ENCODE measurements at regions not wholly inside any gene's neighbourhood (a gene's known extent, or its start where the extent isn't known, plus 50 kb on each side); places are given as distances from the start of the nearest gene placed in this dataset.

DNA sequence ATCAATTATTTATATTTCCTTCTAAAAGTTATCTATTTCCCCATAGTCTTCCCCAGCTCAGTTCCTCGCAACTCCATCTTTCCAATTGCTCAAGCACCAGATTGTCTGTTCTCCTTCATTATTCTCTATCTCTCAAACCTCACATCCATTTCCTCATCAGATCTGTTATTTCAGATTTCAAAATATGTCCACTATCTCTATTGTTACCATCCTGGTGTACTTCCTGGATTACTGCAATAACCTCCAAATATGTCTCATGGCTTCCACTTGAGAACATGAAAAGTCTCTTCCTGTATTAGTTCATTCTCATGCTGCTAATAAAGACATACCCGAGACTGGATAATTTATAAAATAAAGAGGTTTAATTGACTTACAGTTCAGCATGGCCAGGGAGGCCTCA lies 641.7 kb upstream of the ZEB2 start:
- DNase-seq, result no peak

DNA sequence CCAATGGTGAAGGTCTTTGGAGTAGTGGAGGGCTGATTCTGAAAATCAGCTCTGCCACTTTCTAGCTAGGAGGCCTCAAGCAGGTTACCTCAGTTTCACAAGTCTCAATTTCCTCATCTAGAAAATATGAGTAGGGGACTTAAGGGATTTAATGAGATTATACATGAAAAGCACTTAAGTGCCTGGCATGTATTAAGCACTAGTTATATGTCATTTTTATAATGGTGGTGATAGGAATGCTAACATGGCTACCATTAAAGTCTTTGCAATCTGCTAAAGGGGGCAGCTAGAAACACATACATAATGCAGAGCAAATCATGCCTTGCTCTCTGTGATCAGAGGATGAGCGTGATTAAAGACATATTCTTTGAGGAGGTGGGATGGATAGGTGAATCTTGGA lies 640.9 kb upstream of the ZEB2 start:
- no peak for DNase-seq

DNA sequence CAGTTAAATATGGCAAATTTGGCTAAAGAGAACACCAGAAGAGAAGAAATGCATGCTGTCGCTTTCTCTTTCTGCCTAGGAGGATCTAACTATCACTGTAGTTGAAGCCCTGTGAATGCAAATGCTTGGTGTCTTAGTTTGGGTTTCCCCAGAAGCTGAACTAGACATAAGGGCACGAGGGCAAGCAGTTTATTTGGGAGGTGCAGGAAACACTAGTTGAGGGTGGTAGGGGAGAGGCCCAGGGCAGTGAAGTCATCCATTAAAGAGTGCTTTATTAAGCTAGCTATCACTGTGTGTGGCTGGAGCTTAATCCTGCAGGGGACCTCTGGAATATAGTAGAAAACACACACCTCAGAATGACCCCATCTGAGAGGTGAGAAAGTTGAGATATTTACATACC lies 639.8 kb upstream of the ZEB2 start:
- no peak for DNase-seq

DNA sequence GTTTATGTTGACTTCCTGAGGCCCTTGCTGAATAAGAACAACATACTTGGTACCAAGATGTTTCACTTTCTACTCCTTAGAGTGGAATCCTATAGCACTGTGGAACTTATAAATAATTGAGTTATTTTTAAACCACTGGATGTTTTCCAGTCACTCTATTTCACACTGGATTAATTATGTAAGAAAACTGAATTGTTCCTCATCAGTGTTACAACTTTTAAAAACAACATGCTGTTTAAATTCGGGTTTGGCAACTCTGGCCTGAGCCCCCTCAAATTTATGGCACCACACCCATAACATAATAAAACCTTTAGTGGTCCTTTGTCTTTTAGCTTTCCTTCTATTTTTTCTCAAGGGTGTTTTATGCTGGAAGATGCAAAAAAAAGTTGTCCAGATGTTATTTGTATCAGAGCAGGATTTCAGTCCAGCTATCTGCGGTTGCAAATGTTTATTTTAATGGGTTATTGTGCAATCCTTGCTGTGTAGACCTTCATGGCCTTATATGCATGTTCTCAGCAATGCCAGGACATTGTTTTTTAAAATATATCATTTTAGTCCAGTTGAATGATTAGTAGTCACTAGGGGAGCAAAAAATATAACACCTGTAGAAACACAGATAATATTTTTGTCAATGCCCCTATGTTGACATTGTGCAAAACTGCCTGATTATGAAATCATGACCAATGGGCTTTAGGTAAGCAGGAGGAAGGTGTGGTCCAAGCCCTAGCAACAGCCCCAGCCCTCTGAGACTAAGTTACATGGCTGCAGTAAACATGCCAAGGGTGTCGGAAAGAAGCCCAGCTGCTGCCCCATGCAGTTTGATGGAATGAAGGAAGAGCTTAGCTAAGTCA lies 638.0 kb upstream of the ZEB2 start:
- DNase-seq, result no peak

DNA sequence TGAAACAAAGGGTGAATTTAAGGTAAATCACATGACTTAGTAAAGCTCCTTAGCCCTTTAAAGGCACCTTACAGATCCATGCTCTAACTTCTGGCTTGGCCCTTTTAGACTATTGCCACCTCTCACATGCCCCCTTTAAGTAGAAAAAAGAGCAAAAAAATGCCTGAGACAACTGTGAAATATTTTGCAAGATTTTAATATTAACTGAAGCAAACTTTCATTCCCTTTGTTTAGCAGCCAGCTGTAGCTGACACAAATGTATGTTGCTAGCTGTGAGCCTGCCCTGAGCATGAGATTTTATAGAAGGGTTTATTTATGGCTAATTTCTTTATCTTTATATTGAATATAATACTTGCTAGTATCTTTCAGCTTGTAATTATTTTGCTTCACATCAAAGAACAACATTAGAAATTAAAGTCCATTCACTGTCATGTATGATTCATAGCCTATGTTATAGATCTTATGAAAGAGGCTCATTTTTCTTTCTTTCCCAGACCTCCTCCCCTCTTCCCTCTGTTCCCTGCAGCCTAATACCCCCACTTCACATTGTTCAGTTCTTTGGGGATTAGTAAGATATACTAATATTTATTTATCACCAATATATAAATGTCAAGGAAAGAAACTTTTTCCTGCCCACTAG lies 637.2 kb upstream of the ZEB2 start:
- DNase-seq, result no peak

DNA sequence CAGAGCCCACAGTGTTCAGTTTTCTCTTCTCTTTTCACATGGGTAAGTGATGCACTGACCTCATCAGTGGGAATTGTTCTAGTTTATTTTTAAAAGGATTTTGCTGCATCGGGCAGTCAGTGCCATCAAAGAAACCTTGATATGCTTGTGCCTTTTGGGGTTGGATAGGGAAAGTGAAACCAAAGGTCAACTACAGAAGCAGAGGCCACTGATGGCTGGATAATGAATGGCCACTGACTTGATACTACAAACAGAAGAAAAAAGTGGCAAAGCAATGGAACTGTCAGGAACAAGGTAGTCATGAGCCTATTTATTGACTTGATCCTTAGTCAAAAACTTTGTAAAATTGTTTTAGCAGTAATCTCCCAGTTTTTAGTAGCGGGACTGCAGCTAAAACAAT lies 636.3 kb upstream of the ZEB2 start:
- DNase-seq, result no peak

DNA sequence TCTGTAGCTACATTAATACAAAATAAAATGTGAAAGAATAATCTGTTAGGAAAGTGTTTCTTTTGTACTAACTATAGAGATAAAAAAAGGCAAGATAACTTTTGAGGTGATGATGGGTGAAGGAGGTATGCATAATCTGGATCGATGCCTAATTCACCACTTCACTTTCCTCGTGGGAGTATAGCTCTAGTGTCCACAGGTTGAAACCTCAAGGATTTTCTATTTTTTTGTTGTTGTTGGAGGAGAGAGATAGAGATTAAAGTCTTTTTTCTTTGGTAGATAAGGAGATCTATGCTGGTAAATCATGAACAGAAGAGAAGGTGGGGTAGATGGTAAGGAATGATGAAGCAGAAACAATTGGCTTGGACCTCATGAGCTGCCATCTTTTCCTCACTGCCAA lies 635.3 kb upstream of the ZEB2 start:
- no peak for DNase-seq

DNA sequence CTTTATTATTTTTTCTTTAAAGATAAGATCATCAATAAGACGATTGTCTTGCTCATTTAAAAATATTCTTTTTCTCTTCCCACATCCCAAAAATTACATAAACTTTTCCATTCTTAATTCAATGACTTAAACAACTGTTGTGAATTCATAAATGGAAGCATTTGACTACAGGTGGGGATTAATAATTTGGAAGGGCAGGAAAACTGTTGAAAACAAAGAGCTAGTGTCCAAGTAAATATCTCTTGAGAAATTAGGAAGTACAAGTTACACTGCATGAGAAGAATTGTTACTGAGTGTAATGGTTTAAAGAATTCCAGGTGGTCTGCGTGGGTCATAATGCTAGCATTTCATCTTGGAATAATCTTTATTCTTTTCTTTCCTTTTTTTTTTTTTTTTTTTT lies 634.8 kb upstream of the ZEB2 start:
- no peak for DNase-seq

DNA sequence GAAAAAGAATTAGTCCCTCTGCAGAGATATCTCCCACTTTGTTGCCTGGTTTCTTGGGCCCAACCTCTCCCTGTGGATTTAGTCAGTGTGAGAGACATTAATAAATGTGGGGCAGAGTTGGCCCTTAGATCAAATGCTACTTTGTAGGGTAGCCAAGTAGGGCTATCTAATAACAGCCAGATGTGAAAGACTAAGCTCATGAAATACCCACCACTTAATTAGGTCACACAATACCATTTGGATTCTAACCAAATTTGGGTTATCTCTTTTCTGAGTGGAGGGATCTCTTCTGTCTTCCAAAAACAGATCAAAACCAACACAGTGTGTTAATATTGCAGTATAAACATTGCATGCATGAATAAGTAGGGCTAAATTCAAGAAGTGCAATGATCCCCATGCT lies 626.8 kb upstream of the ZEB2 start:
- no peak for DNase-seq

DNA sequence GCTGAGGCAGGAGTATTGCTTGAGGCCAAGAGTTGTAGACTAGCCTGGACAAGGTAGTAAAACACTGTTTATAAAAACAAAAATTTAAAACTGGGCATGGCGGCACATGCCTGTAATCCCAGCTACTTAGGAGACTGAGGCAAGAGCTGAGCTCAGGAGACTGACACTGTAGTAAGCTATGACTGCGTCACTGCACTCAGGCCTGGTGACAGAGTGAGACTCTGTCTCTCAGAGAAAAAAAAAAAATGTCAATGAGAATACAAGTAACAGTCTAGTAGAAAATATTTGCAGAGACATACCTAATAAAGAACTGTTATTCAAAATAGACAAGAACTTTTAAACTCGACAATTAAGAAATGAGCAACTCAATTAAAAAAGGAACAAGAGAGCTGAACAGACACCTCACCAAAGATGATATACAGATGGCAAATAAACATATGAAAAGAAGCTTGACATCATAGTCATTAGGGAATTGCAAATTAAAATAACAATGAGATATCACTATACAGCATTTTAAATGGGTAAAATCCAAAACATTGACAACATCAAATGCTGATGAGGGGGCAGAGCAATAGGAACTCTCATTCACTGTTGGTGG lies 624.3 kb upstream of the ZEB2 start:
- no peak for DNase-seq

DNA sequence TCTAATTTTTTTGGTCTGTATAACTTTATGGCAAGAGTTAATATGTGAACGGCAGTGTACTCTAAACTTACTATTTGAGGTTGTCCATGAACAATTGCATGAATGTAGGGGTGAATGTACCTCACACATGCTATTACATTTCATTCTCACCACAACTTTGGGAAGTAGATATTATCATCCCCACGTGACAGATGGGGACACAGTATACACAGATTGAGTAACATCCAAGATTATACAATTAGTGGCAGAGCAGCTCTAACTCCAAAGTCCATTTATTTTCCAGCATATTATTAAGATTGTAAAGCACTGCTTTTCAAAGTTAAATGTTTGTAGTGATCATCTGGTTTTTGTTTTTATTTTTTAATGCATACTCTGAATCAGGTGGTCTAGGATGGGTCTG lies 622.1 kb upstream of the ZEB2 start:
- DNase-seq, result no peak

DNA sequence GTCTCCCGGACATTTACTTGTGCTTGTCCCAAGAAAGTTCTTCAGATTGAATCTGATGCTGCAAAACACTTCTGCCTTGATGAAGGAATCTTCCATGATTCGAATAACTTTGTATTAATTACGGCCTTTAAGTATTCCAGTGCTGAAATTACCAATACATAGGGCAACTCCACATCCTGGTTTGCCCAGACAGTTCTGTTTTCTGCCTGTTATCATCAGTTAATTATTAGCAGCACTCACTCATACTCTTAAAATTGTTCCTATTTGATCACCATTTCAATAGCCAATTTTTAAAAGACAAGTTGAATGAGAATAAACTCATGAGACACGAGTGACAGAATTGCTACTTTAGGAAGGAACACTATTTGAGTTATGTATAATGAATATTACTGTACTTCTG lies 620.7 kb upstream of the ZEB2 start:
- DNase-seq, result no peak

DNA sequence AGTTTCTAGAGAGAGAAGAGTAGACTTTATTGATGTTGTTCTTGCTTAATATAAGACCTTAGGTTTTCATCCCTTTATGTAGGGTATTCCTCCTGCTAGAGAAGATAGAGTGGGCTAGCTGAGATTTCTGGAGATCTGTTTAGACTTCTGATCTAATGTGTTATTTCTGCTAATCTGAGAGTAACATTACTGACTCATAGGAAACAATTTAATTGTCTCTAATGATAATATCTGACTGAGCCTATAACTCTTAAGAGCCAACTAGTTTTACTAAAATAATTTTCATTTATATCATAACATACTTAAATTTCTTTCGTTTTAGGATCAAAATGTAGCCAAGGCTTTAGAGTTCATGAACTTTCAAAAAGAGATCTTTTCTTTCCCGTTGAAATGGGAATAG lies 618.7 kb upstream of the ZEB2 start:
- DNase-seq, result no peak

DNA sequence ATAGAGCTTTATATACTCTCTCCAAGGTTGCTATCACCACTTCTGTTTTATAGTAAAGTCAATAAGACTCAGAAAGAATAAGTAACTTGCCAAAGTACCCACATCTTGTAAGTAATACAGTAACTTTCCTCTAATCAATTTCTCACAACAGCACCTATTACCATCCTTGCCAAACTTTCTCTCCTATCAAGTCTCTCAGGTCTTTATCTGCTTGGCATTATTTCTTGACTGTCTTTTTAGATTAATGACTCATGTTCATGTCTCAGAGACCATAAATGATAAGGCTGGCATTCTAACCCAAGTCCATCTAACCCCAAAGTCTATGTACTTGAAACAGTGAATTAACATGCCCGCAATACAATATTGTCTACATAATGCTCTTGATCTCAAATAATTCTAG lies 618.0 kb upstream of the ZEB2 start:
- DNase-seq, result no peak

DNA sequence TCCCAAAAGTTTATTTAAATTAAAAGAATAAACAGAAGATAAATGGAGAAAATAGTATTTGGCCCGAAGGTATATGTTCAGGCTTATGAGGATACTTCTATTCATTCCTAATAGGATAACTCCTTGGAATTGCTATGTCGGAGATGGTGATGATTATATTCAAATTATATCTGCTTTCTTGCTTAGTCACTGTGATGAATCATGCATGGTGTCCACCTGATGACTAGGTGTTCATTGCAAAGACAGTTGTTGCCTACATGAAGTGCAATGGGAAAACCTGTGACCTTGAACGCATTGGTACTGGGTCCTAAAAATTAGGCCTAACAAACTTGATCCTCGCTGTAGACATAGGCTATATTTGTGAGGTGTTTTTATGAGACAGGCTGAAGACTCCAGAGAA lies 617.3 kb upstream of the ZEB2 start:
- no peak for DNase-seq

DNA sequence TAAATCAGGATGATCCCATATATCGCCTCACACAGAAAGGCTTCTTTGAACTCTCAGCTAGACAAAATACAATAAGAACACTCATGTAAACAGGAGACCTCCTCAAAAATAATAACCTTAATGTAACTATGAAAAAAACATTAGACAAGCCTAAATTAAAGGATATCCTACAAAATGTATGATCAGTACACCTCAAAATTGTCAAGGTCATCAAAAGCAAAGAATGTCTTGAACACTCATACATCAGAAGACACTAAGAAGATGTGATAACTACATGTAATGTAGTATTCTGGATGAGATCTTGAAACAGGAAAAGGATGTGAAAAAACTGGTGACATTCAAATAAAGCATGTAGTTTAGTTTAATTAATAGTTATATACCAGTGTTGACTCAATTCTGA lies 616.8 kb upstream of the ZEB2 start:
- DNase-seq, result no peak

DNA sequence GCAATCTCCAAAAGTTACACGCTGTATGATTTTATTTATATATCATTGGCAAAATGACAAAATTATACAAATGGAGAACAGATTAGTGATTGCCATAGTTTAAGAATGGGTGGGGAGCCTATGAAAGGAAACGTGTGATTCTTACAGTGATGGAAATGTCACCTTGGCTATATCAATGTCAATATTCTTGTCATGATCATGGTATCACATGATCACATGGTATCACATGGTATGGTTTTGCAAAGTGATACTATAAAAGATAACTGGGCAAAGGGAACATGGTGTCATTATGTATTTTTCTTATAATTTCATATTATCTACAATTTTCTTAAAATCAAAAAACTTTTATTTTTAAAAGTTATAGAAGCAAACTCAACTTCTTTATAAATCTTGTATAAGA lies 606.2 kb upstream of the ZEB2 start:
- DNase-seq, result no peak

DNA sequence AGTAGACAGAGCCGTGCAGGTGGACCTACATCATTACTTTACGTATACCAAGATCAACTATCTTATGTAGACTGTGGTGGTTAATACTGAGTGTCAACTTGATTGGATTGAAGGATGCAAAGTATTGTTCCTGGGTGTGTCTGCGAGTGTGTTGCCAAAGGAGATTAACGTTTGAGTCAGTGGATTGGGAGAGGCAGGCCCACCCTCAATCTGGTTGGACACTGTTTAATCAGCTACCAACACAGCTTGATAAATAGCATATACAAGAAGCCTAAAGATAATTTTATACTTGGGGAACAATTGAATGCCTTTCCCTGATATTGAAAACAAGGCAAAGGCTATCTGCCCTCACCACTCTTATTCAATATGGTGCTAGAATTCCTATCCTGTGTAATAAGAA lies 604.2 kb upstream of the ZEB2 start:
- no peak for DNase-seq

DNA sequence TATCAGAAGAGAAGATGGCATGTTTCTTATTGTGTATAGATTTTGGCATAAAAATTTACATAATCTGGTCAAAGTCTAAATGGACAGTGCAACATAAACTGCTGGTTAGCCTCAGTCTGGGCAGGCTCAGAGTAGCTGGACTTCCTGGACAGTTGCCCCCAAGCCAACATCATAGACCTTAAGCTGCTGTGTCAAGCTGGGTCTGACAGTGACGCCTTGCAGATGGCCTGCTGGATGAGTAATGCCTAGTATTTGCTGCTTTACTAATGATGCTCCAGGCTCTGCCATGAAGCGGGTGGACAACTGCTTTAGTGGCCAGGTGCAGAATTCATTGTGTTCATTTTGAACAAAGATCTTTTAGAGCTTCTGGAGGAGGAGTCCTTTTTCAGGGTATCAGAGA lies 603.7 kb upstream of the ZEB2 start:
- no peak for DNase-seq

DNA sequence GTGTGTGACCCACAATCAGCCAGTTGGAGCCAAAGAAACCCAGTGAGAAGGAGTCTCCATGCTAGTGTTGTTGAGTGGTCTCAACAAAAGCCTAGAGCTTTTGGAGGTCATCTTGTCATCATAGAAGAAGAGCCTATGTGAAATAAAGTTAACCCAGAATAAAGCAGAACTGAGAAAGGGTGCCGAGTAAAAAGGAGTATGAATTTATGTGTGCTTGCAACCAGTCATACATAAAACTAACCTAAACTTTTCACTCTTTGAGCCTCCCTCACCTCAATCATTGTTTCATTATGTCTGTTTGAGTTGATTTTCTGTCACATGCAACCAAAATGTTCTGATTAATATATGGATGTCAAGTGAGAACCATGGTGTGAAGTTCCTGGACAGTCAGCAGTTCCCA lies 599.3 kb upstream of the ZEB2 start:
- no peak for DNase-seq

DNA sequence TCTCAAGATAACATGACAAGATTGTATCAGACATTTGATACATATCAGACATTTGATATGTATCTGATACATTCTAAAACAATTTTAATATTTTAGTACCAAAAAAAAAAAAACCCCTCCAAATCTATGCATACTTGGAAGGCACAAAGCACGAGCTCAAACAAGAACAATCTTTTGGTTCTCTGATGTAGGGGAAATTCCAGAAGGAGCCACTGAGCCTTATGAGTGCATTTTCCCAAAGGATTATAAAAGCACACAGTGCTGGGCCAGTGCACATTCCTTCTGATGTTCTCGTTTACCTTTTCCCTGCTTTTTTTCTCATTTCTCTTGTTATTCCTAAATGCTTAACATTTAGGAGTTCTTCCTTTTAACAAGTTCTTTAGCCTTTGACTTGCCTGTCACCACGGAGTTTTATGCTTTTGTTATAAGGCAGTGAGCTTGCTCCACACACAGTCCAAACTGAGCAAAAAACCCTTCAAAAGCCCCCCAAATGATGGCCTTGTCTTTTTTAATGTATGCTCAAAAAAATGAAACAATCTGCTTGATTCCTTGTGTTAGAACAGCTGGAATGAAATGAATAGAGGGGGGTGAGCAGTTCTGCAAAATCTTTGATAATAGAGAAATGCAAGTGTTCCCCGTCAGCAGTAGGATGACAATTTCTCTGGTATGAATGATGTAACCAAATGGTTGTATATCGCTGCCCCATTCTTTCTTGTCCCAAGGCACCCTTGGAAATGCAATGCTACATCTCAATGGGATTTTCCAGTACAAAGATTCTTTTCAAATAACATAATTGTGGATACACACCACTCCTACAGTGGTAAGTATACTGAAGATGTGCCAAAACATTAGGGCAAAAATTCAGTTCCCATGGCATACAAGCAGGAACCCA lies 597.2 kb upstream of the ZEB2 start:
- no peak for DNase-seq

DNA sequence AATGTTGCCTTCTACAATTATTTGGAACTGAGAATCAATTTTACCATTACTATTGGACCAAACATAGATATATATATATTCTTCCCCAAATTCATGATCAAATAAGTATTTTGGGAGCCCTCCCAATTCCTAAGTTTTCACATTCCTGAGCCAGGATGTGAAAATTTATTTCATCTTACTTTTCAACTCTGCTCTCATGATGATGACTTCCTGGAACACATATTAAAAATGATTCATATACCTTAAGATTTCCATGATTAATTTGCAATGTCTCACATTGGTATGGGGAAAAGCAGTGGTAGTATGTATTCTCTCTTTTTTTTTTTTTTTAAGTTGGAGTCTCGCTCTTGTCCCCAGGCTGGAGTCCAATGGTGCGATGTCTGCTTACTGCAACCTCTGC lies 596.1 kb upstream of the ZEB2 start:
- no peak for DNase-seq

DNA sequence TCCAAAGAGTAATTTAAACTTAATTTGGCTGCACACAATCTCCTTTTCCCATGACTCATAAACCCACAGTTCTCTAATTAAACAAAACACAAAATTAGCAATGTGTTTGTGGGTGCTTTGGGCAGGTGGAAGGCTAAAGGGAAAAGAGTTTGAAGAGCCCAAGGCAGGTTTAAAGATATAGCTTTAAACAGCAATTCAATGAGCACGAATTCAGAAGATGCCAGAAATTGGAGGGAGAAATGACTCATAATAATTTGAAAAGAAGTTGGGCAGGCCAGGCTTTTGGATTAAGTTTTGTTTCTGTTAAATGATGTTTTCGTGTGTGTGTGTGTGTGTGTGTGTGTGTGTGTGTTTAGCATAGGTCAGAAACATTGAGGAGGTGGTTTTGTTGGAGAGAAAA lies 594.8 kb upstream of the ZEB2 start:
- DNase-seq, result no peak

DNA sequence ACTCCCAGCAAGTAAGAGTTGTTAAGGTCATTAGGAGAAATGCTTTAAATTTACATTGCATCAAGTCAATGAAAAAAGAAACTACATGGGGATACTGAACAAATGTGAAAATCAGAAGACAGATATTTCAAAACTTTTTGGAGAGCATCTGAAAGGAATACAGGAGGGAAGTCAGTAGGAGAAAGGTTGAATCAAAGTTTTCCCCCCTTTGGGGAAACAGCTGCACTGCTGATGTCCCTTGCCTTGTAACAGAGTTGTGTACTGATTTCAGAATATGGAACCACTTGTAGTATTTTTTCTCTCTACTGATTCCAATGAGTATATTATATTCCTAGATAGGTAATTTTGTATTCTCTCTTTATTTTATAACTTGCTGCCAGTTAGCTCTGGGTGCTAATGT lies 592.5 kb upstream of the ZEB2 start:
- DNase-seq, result no peak
